PC-3 (cell line): ENCODE measurements at regions not wholly inside any gene's neighbourhood (a gene's known extent, or its start where the extent isn't known, plus 50 kb on each side); places are given as distances from the start of the nearest gene placed in this dataset.

ENCODE experiments used
- CTCF ChIP-seq: fragments of 300-600 bp; sonication (generic); conservative IDR thresholded peaks from 2 replicates; pipeline ENCODE4 v1.5.1; 2017; ENCODE audit warnings: antibody characterized with exemption, low read depth, mild to moderate bottlenecking, low read length
- EZH2 ChIP-seq: fragments of 300-600 bp; sonication (generic); IDR thresholded peaks from one replicate; pipeline ENCODE4 v1.6.1; 2017; ENCODE audit warnings: antibody characterized with exemption, mild to moderate bottlenecking, low read length; ENCODE audit not compliant: unreplicated experiment
- EZH2phosphoT487 ChIP-seq: fragments of 300-600 bp; sonication (generic); IDR thresholded peaks from 2 replicates; pipeline ENCODE4 v1.6.1; 2018; ENCODE audit warnings: mild to moderate bottlenecking, antibody characterized with exemption, low read length, borderline replicate concordance

- TF ChIP-seq CTCF (no peak), EZH2 (no peak), EZH2phosphoT487 (no peak)
Measured at GRCh38 chr17:68697850-68698361, 96.7 kb upstream of the FAM20A start.
